ENCODE measurements at regions not wholly inside any gene's neighbourhood (a gene's known extent, or its start where the extent isn't known, plus 50 kb on each side); places are given as distances from the start of the nearest gene placed in this dataset.

DNA sequence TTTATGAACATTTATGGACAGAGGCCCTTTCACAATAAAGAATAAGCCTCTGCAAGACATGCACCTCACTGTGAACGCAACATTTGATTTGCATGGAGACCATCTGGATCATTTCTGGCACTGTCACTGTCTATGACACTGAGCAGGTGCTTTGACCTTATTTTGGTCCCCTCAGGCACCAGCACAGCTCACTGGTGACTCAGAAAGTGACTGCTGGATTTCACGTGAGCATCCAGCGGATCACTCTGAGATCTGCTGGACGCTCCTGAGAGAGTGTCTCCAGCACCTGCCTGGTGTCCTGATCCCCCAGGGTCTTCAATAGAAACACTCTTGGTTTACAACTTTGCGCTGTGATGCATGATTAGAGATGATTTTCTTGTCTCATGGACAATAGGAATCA, 375.7 kb downstream of the TENT5A start:
- Histone ChIP-seq H3K9me3 (ENCODE audit: low read depth) (no peaks in the 10 kb centered on the region), H3K9me2 (ENCODE audit: insufficient read depth) (no peaks in the 10 kb centered on the region), H3K4me2 (ENCODE audit: unreplicated experiment) (no peak overlapping the region), H4K20me1 (ENCODE audit: insufficient read depth) (no peaks in the 10 kb centered on the region), H3F3A (ENCODE audit: insufficient read depth) (no peaks in the 10 kb centered on the region), H3K4me1 (ENCODE audit: insufficient read depth) (no peaks in the 10 kb centered on the region), H2AFZ (no peak overlapping the region), H3K27me3 (replicated peaks; ENCODE audit: insufficient read depth) (no peaks in the 10 kb centered on the region), H3K9ac (no peak overlapping the region), H3K36me3 (ENCODE audit: low read depth) (no peaks in the 10 kb centered on the region), H3K79me2 (ENCODE audit: insufficient read depth) (no peaks in the 10 kb centered on the region), H3K27ac (no peak overlapping the region), H3K4me3 (no peak overlapping the region)
- in situ Hi-C loops (cut with MboI): no loop called here
- WGBS, 2 experiments (ENCODE audit: low coverage in 1 of 2, low lambda C conversion rate in 2 of 2, missing lambda C conversion rate in 2 of 2): 87 to 93% methylated on average over 5 of the region's 5 CpGs
- DNase-seq: no peak
- TF ChIP-seq EZH2phosphoT487 (IDR thresholded peaks at IDR 0.05; ENCODE audit: insufficient read depth, low read depth): no peak
- no peak for TF ChIP-seq EZH2 (IDR thresholded peaks at IDR 0.05; ENCODE audit: insufficient read depth, poor library complexity, severe bottlenecking)

DNA sequence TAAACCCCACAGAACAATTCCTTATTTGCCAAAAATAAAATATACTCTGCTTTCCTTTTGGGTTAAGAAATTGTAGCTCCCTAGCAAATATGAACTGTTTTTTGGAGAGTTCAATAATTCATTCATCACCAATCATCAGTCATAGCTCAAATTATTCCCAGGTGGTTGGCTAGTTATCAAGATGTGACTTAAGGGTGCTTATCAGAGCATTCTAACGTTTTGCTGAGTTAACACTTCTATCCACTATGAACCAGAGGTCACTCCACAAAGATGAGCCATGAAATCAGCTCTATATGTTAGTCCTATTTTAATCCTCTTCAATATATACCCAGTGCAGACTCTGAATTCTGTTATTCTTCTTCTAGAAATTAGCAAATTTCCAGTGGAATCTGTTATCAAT, 379.1 kb downstream of the TENT5A start:
- H3K4me2 ChIP-seq (ENCODE audit: unreplicated experiment): no peak overlapping the region
- no peak overlapping the region for H2AFZ ChIP-seq
- no peaks in the 10 kb centered on the region for H3K9me3 ChIP-seq (ENCODE audit: low read depth)
- no peaks in the 10 kb centered on the region for H3F3A ChIP-seq (ENCODE audit: insufficient read depth)
- H3K79me2 ChIP-seq (ENCODE audit: insufficient read depth): no peaks in the 10 kb centered on the region
- WGBS, 2 experiments (ENCODE audit: low coverage in 1 of 2, low lambda C conversion rate in 2 of 2, missing lambda C conversion rate in 2 of 2): 3 to 7% methylated on average over 1 of the region's 1 CpG
- in situ Hi-C loops (cut with MboI): no loop called here
- no peaks in the 10 kb centered on the region for H3K4me1 ChIP-seq (ENCODE audit: insufficient read depth)
- TF ChIP-seq EZH2phosphoT487 (IDR thresholded peaks at IDR 0.05; ENCODE audit: insufficient read depth, low read depth): no peak
- TF ChIP-seq EZH2 (IDR thresholded peaks at IDR 0.05; ENCODE audit: insufficient read depth, poor library complexity, severe bottlenecking): no peak
- H3K4me3 ChIP-seq: no peak overlapping the region
- no peak for DNase-seq
- H3K36me3 ChIP-seq (ENCODE audit: low read depth): no peaks in the 10 kb centered on the region
- no peaks in the 10 kb centered on the region for H3K27me3 ChIP-seq (replicated peaks; ENCODE audit: insufficient read depth)
- H3K9me2 ChIP-seq (ENCODE audit: insufficient read depth): no peaks in the 10 kb centered on the region
- no peaks in the 10 kb centered on the region for H4K20me1 ChIP-seq (ENCODE audit: insufficient read depth)
- no peak overlapping the region for H3K27ac ChIP-seq
- H3K9ac ChIP-seq: no peak overlapping the region

- no peak overlapping the region for H2AFZ ChIP-seq
- H3K36me3 ChIP-seq (ENCODE audit: low read depth): no peaks in the 10 kb centered on the region
- H3K4me3 ChIP-seq: no peak overlapping the region
- no peaks in the 10 kb centered on the region for H3K4me1 ChIP-seq (ENCODE audit: insufficient read depth)
- no peaks in the 10 kb centered on the region for H3K9me2 ChIP-seq (ENCODE audit: insufficient read depth)
- H4K20me1 ChIP-seq (ENCODE audit: insufficient read depth): no peaks in the 10 kb centered on the region
- H3K9me3 ChIP-seq (ENCODE audit: low read depth): no peaks in the 10 kb centered on the region
- no peaks in the 10 kb centered on the region for H3F3A ChIP-seq (ENCODE audit: insufficient read depth)
- in situ Hi-C loops (cut with MboI): no loop called here
- H3K79me2 ChIP-seq (ENCODE audit: insufficient read depth): no peaks in the 10 kb centered on the region
- TF ChIP-seq EZH2 (IDR thresholded peaks at IDR 0.05; ENCODE audit: insufficient read depth, poor library complexity, severe bottlenecking) (no peak), EZH2phosphoT487 (IDR thresholded peaks at IDR 0.05; ENCODE audit: insufficient read depth, low read depth) (no peak)
- no peak overlapping the region for H3K27ac ChIP-seq
- H3K9ac ChIP-seq: no peak overlapping the region
- no peak for DNase-seq
- no peaks in the 10 kb centered on the region for H3K27me3 ChIP-seq (replicated peaks; ENCODE audit: insufficient read depth)
- no peak overlapping the region for H3K4me2 ChIP-seq (ENCODE audit: unreplicated experiment)
Measured at GRCh38 chr6:81371930-81372329, 380.6 kb downstream of the TENT5A start.

DNA sequence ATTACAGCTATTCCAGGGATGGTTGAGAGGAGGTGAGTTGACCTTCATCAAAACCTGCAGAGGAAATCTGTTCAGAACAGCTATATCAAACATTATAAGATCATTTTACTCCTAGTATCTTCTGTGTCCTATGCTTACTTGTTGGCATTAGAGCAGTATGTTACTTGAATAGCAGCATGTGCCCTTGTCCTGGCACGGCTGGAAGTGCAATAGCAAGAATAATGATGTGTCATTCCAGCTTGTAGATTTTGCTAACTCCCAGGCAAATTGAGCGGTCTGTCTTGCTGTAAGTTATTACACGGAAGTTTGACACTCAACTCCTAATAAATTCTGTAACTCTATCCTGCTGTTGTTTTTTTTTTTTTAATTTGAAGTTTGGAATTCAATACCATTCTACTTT, 385.5 kb downstream of the TENT5A start:
- WGBS, 2 experiments (ENCODE audit: low coverage in 1 of 2, low lambda C conversion rate in 2 of 2, missing lambda C conversion rate in 2 of 2): 20 to 21% methylated on average over 3 of the region's 3 CpGs
- in situ Hi-C loops (cut with MboI): no loop called here
- no peaks in the 10 kb centered on the region for H3K79me2 ChIP-seq (ENCODE audit: insufficient read depth)
- no peak overlapping the region for H3K4me3 ChIP-seq
- no peak overlapping the region for H3K27ac ChIP-seq
- no peak overlapping the region for H3K4me2 ChIP-seq (ENCODE audit: unreplicated experiment)
- no peaks in the 10 kb centered on the region for H3K36me3 ChIP-seq (ENCODE audit: low read depth)
- TF ChIP-seq EZH2phosphoT487 (IDR thresholded peaks at IDR 0.05; ENCODE audit: insufficient read depth, low read depth): no peak
- TF ChIP-seq EZH2 (IDR thresholded peaks at IDR 0.05; ENCODE audit: insufficient read depth, poor library complexity, severe bottlenecking): no peak
- H3K4me1 ChIP-seq (ENCODE audit: insufficient read depth): peaks cover 5% of the 10 kb centered on the region; the same call in 1 of the 2 replicates
- no peak for DNase-seq
- no peaks in the 10 kb centered on the region for H3K9me3 ChIP-seq (ENCODE audit: low read depth)
- no peaks in the 10 kb centered on the region for H4K20me1 ChIP-seq (ENCODE audit: insufficient read depth)
- H3F3A ChIP-seq (ENCODE audit: insufficient read depth): no peaks in the 10 kb centered on the region
- no peak overlapping the region for H3K9ac ChIP-seq
- H3K9me2 ChIP-seq (ENCODE audit: insufficient read depth): no peaks in the 10 kb centered on the region
- no peak overlapping the region for H2AFZ ChIP-seq
- H3K27me3 ChIP-seq (replicated peaks; ENCODE audit: insufficient read depth): no peaks in the 10 kb centered on the region

DNA sequence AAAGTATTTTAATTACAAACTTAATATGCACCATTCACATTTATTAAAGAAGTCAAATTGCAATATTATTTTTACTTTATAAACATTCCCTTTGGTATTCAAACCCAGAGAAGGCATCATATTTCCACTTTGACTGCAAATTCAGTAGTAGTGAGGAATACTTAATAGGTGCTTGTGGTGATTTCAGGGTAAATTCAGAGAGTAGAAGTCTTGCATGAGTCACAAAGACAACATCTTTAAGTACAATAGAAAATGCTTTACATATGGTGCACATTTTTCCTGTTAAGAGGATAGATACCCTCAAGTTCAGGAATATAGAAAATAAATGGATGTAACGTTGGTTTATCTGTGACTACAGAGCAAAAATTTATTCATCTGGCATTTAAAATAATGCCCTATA, 390.2 kb downstream of the TENT5A start:
- Histone ChIP-seq H3K4me3 (no peak overlapping the region), H3K27ac (no peak overlapping the region), H3K4me1 (ENCODE audit: insufficient read depth) (peaks cover 7% of the 10 kb centered on the region; the same call in 1 of the 2 replicates), H3K79me2 (ENCODE audit: insufficient read depth) (no peaks in the 10 kb centered on the region), H3K36me3 (ENCODE audit: low read depth) (no peaks in the 10 kb centered on the region), H4K20me1 (ENCODE audit: insufficient read depth) (no peaks in the 10 kb centered on the region), H2AFZ (no peak overlapping the region), H3K9ac (no peak overlapping the region), H3K4me2 (ENCODE audit: unreplicated experiment) (no peak overlapping the region), H3K9me2 (ENCODE audit: insufficient read depth) (no peaks in the 10 kb centered on the region), H3K27me3 (replicated peaks; ENCODE audit: insufficient read depth) (no peaks in the 10 kb centered on the region), H3F3A (ENCODE audit: insufficient read depth) (no peaks in the 10 kb centered on the region), H3K9me3 (ENCODE audit: low read depth) (no peaks in the 10 kb centered on the region)
- peak; percentile 45 for DNase-seq
- in situ Hi-C loops (cut with MboI): no loop called here
- whole genome bisulfite sequencing, 2 experiments (ENCODE audit: low coverage in 1 of 2, low lambda C conversion rate in 2 of 2, missing lambda C conversion rate in 2 of 2): 2 to 4% methylated on average over 1 of the region's 1 CpG
- no peak for TF ChIP-seq EZH2 (IDR thresholded peaks at IDR 0.05; ENCODE audit: insufficient read depth, poor library complexity, severe bottlenecking)
- no peak for TF ChIP-seq EZH2phosphoT487 (IDR thresholded peaks at IDR 0.05; ENCODE audit: insufficient read depth, low read depth)

All from GM23248 (cell line).